Tibial nerve (tissue), 4 donors: ENCODE measurements at regions not wholly inside any gene's neighbourhood (a gene's known extent, or its start where the extent isn't known, plus 50 kb on each side); places are given as distances from the start of the nearest gene placed in this dataset.

Experiments used
- DNase-seq, 2 donors: peaks; one replicate each; pipeline ENCODE4 v3.0.0-alpha.2; 2019; ENCODE audit warnings: low spot score in 2 of 2
- H3K27ac ChIP-seq, 4 donors: fragments of 200-600 bp; sonication (generic) in 3 of 4; one replicate each; pipeline ENCODE4 v1.5.1; 2017 to 2019; ENCODE audit warnings: mild to moderate bottlenecking in 1 of 4
- H3K27me3 ChIP-seq, 2 donors: fragments of 200-600 bp; sonication (generic) in 1 of 2; one replicate each; pipeline versions ENCODE4 v1.5.1 to v1.6.0; 2017 to 2019
- H3K36me3 ChIP-seq, 3 donors: fragments of 200-600 bp; sonication (generic); one replicate each; pipeline ENCODE4 v1.5.1; 2018 to 2019
- H3K4me1 ChIP-seq, 4 donors: fragments of 200-600 bp; sonication (generic) in 3 of 4; one replicate each; pipeline ENCODE4 v1.5.1; 2017 to 2019
- H3K4me3 ChIP-seq, 4 donors: fragments of 200-600 bp; sonication (generic) in 3 of 4; one replicate each; pipeline ENCODE4 v1.5.1; 2017 to 2019; ENCODE audit warnings: mild to moderate bottlenecking in 1 of 4, moderate library complexity in 1 of 4
- H3K9me3 ChIP-seq, 4 donors: fragments of 200-600 bp; sonication (generic) in 3 of 4; one replicate each; pipeline ENCODE4 v1.5.1; 2017 to 2019
- EP300 ChIP-seq, 2 donors: sonication (generic); formaldehyde crosslinking; IDR thresholded peaks; one replicate each; pipeline ENCODE4 v1.6.1; 2017; ENCODE audit warnings: antibody characterized with exemption in 2 of 2, mild to moderate bottlenecking in 1 of 2
- POLR2A ChIP-seq, 2 donors: fragments of 450-650 bp; IDR thresholded peaks; one replicate each; pipeline ENCODE4 v1.6.1; 2017; ENCODE audit warnings: antibody characterized with exemption in 2 of 2, mild to moderate bottlenecking in 2 of 2, moderate library complexity in 2 of 2
- WGBS, 2 donors: methylation state at CpG; one replicate each; pipeline ENCODE4 v1.1.5; 2018; 5-methylcytosine and 5-hydroxymethylcytosine counted together
- TF ChIP-seq, protein P1 (sequence below), 5 experiments: fragments of 200-600 bp in 3 of 5; fragments of 450-650 bp in 2 of 5; sonication (generic) in 3 of 5; IDR thresholded peaks; one replicate each; pipeline ENCODE4 v1.5.1; 2016 to 2019; ENCODE audit warnings: antibody characterized with exemption in 5 of 5, mild to moderate bottlenecking in 3 of 5, moderate library complexity in 2 of 5

- Histone ChIP-seq H3K4me3 (no peak overlapping the region), H3K9me3 (no peaks in the 10 kb centered on the region), H3K27ac (no peak overlapping the region), H3K27me3 (no peaks in the 10 kb centered on the region), H3K36me3 (no peaks in the 10 kb centered on the region), H3K4me1 (no peaks in the 10 kb centered on the region)
- TF ChIP-seq, protein P1, sequence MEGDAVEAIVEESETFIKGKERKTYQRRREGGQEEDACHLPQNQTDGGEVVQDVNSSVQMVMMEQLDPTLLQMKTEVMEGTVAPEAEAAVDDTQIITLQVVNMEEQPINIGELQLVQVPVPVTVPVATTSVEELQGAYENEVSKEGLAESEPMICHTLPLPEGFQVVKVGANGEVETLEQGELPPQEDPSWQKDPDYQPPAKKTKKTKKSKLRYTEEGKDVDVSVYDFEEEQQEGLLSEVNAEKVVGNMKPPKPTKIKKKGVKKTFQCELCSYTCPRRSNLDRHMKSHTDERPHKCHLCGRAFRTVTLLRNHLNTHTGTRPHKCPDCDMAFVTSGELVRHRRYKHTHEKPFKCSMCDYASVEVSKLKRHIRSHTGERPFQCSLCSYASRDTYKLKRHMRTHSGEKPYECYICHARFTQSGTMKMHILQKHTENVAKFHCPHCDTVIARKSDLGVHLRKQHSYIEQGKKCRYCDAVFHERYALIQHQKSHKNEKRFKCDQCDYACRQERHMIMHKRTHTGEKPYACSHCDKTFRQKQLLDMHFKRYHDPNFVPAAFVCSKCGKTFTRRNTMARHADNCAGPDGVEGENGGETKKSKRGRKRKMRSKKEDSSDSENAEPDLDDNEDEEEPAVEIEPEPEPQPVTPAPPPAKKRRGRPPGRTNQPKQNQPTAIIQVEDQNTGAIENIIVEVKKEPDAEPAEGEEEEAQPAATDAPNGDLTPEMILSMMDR (IDR thresholded peaks at IDR 0.05) = no peak
- DNase-seq = no peak
- WGBS, 2 donors = 45 to 50% methylated on average over 2 of the region's 2 CpGs
Measured at GRCh38 chr16:59605706-59606105, 871.6 kb upstream of the GOT2 start.

- Histone ChIP-seq H3K4me1 (no peaks in the 10 kb centered on the region), H3K4me3 (no peak overlapping the region), H3K27ac (no peak overlapping the region), H3K27me3 (no peaks in the 10 kb centered on the region), H3K9me3 (no peaks in the 10 kb centered on the region), H3K36me3 (no peaks in the 10 kb centered on the region)
- no peak for DNase-seq
- 68 to 72% methylated on average over 1 of the region's 1 CpG for WGBS, 2 donors
- TF ChIP-seq, protein P1 (IDR thresholded peaks at IDR 0.05) = no peak
Measured at GRCh38 chr16:59604354-59604753, 870.2 kb upstream of the GOT2 start.

DNA sequence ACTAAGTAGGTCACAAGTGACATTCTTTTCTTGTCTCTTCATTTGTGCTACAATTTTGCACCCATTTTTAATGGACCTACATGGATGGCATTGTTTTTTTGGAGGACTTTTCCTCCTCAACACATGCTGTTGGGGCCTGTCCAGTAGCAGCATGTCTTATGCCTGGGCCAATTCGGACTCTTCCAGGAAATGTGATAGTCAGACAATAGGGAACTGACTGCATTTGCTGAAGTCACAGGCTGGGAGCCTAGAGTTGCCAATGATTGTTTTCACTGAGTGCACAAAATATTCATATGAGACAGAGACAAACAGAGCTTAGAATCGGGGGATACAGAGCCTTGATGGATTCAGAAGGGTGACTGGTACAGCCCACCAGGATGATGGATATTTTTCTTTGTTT, 867.3 kb upstream of the GOT2 start:
- TF ChIP-seq EP300 (IDR thresholded peaks at IDR 0.05) (no peak), POLR2A (IDR thresholded peaks at IDR 0.05) (no peak)
- TF ChIP-seq, protein P1 (IDR thresholded peaks at IDR 0.05) = no peak
- Histone ChIP-seq H3K4me1 (no peaks in the 10 kb centered on the region), H3K9me3 (no peaks in the 10 kb centered on the region), H3K27ac (no peak overlapping the region), H3K27me3 (no peaks in the 10 kb centered on the region), H3K4me3 (no peak overlapping the region), H3K36me3 (no peaks in the 10 kb centered on the region)
- DNase-seq = no peak
- WGBS, 2 donors = 40 to 41% methylated on average over 2 of the region's 2 CpGs

- TF ChIP-seq EP300 (IDR thresholded peaks at IDR 0.05) (peak in 1 of 2 donors; percentile 12), POLR2A (IDR thresholded peaks at IDR 0.05) (no peak)
- TF ChIP-seq, protein P1 (IDR thresholded peaks at IDR 0.05) = no peak
- 80 to 81% methylated on average over 7 of the region's 7 CpGs for WGBS, 2 donors
- H3K27me3 ChIP-seq = no peaks in the 10 kb centered on the region
Measured at GRCh38 chr16:59597269-59597668, 863.2 kb upstream of the GOT2 start.

DNA sequence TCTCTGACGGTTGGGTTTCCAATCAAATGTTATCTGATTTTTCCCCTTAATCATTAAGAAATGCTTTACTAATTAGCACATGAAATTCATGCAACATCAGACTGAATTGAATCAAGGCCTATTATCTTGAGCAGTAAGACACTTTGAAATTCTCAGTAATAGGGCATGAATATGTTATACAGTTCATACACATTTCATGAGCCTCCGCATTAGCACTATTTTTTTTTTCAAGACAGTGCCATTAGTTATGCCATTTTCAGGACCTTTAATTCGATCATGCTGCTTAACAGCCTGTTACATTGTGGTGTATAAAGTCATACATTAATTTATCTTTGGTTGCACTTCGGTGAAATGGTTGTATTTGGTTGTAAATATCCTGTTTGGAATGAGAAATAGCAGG, 862.6 kb upstream of the GOT2 start:
- Histone ChIP-seq H3K27ac (no peak overlapping the region), H3K9me3 (no peaks in the 10 kb centered on the region), H3K27me3 (no peaks in the 10 kb centered on the region), H3K36me3 (no peaks in the 10 kb centered on the region), H3K4me3 (no peak overlapping the region), H3K4me1 (no peaks in the 10 kb centered on the region)
- 88 to 90% methylated on average over 4 of the region's 4 CpGs for WGBS, 2 donors
- TF ChIP-seq EP300 (IDR thresholded peaks at IDR 0.05) = no peak
- no peak for TF ChIP-seq POLR2A (IDR thresholded peaks at IDR 0.05)
- TF ChIP-seq, protein P1 (IDR thresholded peaks at IDR 0.05) = no peak
- no peak for DNase-seq

More at GRCh38 chr16:59597269-59597668, 863.2 kb upstream of the GOT2 start:
- H3K27ac ChIP-seq = no peak overlapping the region
- no peak for DNase-seq
- H3K4me1 ChIP-seq = no peaks in the 10 kb centered on the region
- no peaks in the 10 kb centered on the region for H3K9me3 ChIP-seq
- no peak overlapping the region for H3K4me3 ChIP-seq
- H3K36me3 ChIP-seq = no peaks in the 10 kb centered on the region
